Fibroblast of lung (primary cell): ENCODE measurements at regions not wholly inside any gene's neighbourhood (a gene's known extent, or its start where the extent isn't known, plus 50 kb on each side); places are given as distances from the start of the nearest gene placed in this dataset.

ENCODE experiments used
- DNase-seq, 2 donors: peaks; one replicate each; pipeline versions ENCODE4 v3.0.0 to v3.0.0-alpha.2; 2010; ENCODE audit warnings: low read depth in 2 of 2
- H2AFZ ChIP-seq: 2 replicates; pipeline ENCODE4 v1.5.1; 2012; ENCODE audit warnings: low read length, control low read depth, inconsistent platforms
- H3K27ac ChIP-seq: 2 replicates; pipeline ENCODE4 v1.5.1; 2011; ENCODE audit warnings: low read length, control low read depth; ENCODE audit not compliant: insufficient read depth
- H3K27me3 ChIP-seq: 2 replicates; pipeline ENCODE4 v1.5.1; 2011; ENCODE audit warnings: mild to moderate bottlenecking, low read length; ENCODE audit not compliant: control insufficient read depth, insufficient read depth
- H3K36me3 ChIP-seq: 2 replicates; pipeline ENCODE4 v1.5.1; 2011; ENCODE audit warnings: low read length; ENCODE audit not compliant: control insufficient read depth, insufficient read depth
- H3K4me1 ChIP-seq: 2 replicates; pipeline ENCODE4 v1.5.1; 2011; ENCODE audit warnings: low read length; ENCODE audit not compliant: control insufficient read depth, insufficient read depth; ENCODE audit errors: extremely low read depth
- H3K4me2 ChIP-seq: 2 replicates; pipeline ENCODE4 v1.5.1; 2011; ENCODE audit warnings: low read length, control low read depth; ENCODE audit not compliant: insufficient read depth; ENCODE audit errors: extremely low read depth
- H3K4me3 ChIP-seq, 4 experiments: fragments of 200-600 bp in 1 of 4; sonication (generic) in 1 of 4; replicated peaks in 1 of 4; 2 replicates each; pipeline ENCODE4 v1.5.1; 2011 to 2016; ENCODE audit warnings: low read length in 4 of 4, low read depth in 3 of 4, mild to moderate bottlenecking in 3 of 4, control low read depth in 2 of 4, inconsistent platforms in 1 of 4, mixed read lengths in 1 of 4; ENCODE audit not compliant: insufficient read depth in 1 of 4; ENCODE audit errors: control extremely low read depth in 1 of 4
- H3K79me2 ChIP-seq: 2 replicates; pipeline ENCODE4 v1.5.1; 2012; ENCODE audit warnings: mild to moderate bottlenecking, low read length, inconsistent platforms; ENCODE audit not compliant: control insufficient read depth, insufficient read depth
- H3K9ac ChIP-seq: 2 replicates; pipeline ENCODE4 v1.5.1; 2011; ENCODE audit warnings: mild to moderate bottlenecking, low read length, control low read depth; ENCODE audit not compliant: insufficient read depth
- H3K9me3 ChIP-seq: 2 replicates; pipeline ENCODE4 v1.5.1; 2012; ENCODE audit warnings: low read depth, low read length; ENCODE audit not compliant: control insufficient read depth, insufficient read depth
- H4K20me1 ChIP-seq: 2 replicates; pipeline ENCODE4 v1.5.1; 2011; ENCODE audit warnings: low read length; ENCODE audit not compliant: control insufficient read depth, insufficient read depth; ENCODE audit errors: extremely low read depth
- CTCF ChIP-seq, 2 donors: IDR thresholded peaks in 1 of 2; conservative IDR thresholded peaks in 1 of 2; 1 replicate in 1 of 2; 2 replicates in 1 of 2; pipeline ENCODE4 v1.5.1; 2011 to 2012; ENCODE audit warnings: low read length in 2 of 2, control low read depth in 1 of 2, inconsistent platforms in 1 of 2, low read depth in 1 of 2, mild to moderate bottlenecking in 1 of 2
- EZH2 ChIP-seq: IDR thresholded peaks from 2 replicates; pipeline ENCODE4 v1.5.1; 2012; ENCODE audit warnings: low read length, control low read depth, mild to moderate bottlenecking; ENCODE audit errors: missing control alignments

GRCh38 chr1:234697741-234698140, 87.8 kb upstream of the IRF2BP2 start:
- Histone ChIP-seq H3K4me2 (no peak overlapping the region), H3K9me3 (no peaks in the 10 kb centered on the region)
- DNase-seq: no peak

GRCh38 chr1:234697015-234697414, 87.0 kb upstream of the IRF2BP2 start:
- H4K20me1 ChIP-seq: no peaks in the 10 kb centered on the region
- no peaks in the 10 kb centered on the region for H3K79me2 ChIP-seq
- no peak overlapping the region for H3K27ac ChIP-seq
- no peak overlapping the region for H3K4me2 ChIP-seq
- no peak overlapping the region for H3K4me3 ChIP-seq
- H3K27me3 ChIP-seq: no peaks in the 10 kb centered on the region
- peak; percentile 68 to 80 for DNase-seq
- peaks cover 10% of the 10 kb centered on the region for H3K4me1 ChIP-seq
- H3K9me3 ChIP-seq: no peaks in the 10 kb centered on the region
- no peaks in the 10 kb centered on the region for H3K36me3 ChIP-seq
- no peak overlapping the region for H2AFZ ChIP-seq
- no peak for TF ChIP-seq EZH2
- no peak for TF ChIP-seq CTCF (conservative IDR thresholded peaks at IDR 0.05 in 1 of 2, IDR thresholded peaks at IDR 0.05 in 1 of 2; ENCODE audit: low read depth in 1 of 2, low read length in 2 of 2)
- no peak overlapping the region for H3K9ac ChIP-seq

More at GRCh38 chr1:234697741-234698140, 87.8 kb upstream of the IRF2BP2 start:
- H3K79me2 ChIP-seq: no peaks in the 10 kb centered on the region
- H3K36me3 ChIP-seq: no peaks in the 10 kb centered on the region
- no peaks in the 10 kb centered on the region for H3K27me3 ChIP-seq
- H3K4me1 ChIP-seq: peaks cover 10% of the 10 kb centered on the region
- H3K9ac ChIP-seq: no peak overlapping the region
- H4K20me1 ChIP-seq: no peaks in the 10 kb centered on the region
- H3K27ac ChIP-seq: no peak overlapping the region
- H2AFZ ChIP-seq: no peak overlapping the region
- TF ChIP-seq EZH2 (no peak), CTCF (conservative IDR thresholded peaks at IDR 0.05 in 1 of 2, IDR thresholded peaks at IDR 0.05 in 1 of 2; ENCODE audit: low read depth in 1 of 2, low read length in 2 of 2) (no peak)
- no peak overlapping the region for H3K4me3 ChIP-seq

- peaks cover 10% of the 10 kb centered on the region for H3K4me1 ChIP-seq
- DNase-seq: no peak
- no peaks in the 10 kb centered on the region for H3K79me2 ChIP-seq
- H3K36me3 ChIP-seq: no peaks in the 10 kb centered on the region
- H3K27me3 ChIP-seq: no peaks in the 10 kb centered on the region
- no peak overlapping the region for H3K4me2 ChIP-seq
- H3K27ac ChIP-seq: no peak overlapping the region
- no peak overlapping the region for H3K4me3 ChIP-seq
- no peak overlapping the region for H2AFZ ChIP-seq
- no peaks in the 10 kb centered on the region for H4K20me1 ChIP-seq
- TF ChIP-seq EZH2: no peak
- no peak for TF ChIP-seq CTCF (conservative IDR thresholded peaks at IDR 0.05 in 1 of 2, IDR thresholded peaks at IDR 0.05 in 1 of 2; ENCODE audit: low read depth in 1 of 2, low read length in 2 of 2)
- H3K9ac ChIP-seq: no peak overlapping the region
- no peaks in the 10 kb centered on the region for H3K9me3 ChIP-seq
These were observed 86.2 kb upstream of the IRF2BP2 start for GRCh38 chr1:234696148-234696576.
